HG03342 (cell line): ENCODE measurements at regions not wholly inside any gene's neighbourhood (a gene's known extent, or its start where the extent isn't known, plus 50 kb on each side); places are given as distances from the start of the nearest gene placed in this dataset.

Experiments used
- ATAC-seq: cut with Tn5 transposase; IDR thresholded peaks from one replicate; pipeline ENCODE4 v1.9.1; 2021; ENCODE audit warnings: mild to moderate bottlenecking, moderate library complexity; ENCODE audit not compliant: unreplicated experiment

- ATAC-seq: no peak
These were observed 853.2 kb upstream of the INTU start for GRCh38 chr4:126779436-126780166.

DNA sequence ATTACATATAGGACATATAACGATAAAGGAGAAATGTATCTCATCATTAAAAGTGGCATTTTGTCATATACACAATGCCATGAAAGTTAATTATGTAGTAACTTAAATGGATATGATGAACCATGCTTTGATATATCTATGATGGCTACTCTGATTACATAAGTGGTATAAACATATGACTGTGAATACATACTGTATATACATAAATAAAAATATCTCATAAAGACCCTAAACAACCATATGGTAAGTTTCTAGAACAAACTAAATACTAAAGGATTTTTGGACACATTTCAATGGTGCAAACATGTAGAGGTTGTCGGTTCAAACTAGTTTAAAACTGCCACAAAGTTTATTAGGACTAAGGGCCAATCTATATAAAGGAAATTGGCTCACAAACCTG lies 849.6 kb upstream of the INTU start:
- no peak for ATAC-seq

- ATAC-seq: no peak
These were observed 847.7 kb upstream of the INTU start for GRCh38 chr4:126784966-126785580.

DNA sequence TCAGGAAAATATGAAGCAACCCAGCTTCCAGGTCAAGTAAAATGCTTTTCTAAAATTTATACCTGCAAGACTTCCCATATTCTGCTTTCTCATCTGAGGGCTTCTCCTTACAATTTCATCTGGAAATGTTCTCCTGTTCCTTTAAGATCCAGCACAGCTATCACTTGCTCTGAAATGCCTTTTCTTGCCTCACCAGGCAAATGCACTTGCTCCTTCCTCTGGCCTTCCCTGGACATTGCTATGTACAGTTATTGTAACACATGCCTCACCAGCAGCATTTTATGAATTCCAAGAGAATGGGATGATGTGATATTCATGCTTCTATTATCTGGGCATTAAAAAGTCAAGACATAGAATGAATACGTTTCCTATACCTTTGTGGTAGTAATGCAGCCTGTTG lies 842.1 kb upstream of the INTU start:
- no peak for ATAC-seq

DNA sequence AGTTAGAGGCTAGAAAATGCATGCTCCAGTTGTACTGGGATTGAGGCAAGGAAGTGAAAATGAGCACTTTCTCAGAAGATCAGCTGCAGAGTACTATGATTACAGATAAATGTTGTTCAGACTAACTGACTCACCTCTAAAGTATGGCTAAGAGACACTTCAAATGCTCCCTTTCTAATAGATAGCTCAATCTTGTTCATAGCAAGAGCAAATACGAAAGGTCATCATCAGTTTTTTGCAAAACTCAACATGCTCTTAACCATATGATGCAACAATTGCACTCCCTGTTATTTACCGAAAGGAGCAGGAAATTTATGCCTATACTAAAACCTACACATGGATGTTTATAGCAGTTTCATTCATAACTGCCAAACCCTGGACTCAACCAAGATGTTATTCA lies 838.4 kb upstream of the INTU start:
- ATAC-seq: no peak

DNA sequence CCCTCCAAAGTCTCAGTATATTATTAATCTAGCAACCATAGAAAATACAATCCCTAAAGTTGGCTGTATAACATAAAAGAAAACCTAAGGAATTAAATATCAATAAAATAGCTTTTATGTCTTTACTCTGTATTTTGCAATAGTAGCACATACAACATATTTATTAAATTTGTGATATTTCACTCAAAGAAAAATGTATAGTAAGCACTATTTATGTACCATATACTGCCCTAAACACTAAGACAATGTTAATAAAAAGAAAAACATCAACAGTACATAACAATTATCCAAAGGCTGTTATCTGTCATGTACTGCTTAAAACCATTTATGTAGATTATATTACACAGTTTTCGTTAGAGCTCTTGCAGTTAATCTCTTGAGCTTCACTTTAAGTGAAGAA lies 834.5 kb upstream of the INTU start:
- ATAC-seq: no peak

DNA sequence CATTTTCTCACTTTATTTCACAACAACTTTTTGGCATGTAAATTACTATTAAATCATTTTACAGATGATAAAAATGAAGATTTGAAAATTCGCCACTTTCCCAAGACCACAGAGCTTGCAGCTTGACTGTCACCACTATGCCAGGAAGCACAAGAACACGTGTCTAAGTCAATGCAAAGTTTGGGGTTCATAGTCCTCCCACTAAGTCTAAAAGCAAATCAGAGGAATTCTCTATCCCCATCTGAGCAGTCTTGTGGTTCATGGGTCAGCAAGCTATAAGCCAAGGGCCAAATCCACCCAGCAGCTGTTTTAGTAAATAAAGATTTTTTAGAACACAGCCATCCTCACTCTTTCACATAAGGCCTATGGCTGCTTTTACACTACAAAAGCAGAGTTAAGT lies 833.3 kb upstream of the INTU start:
- ATAC-seq: no peak

DNA sequence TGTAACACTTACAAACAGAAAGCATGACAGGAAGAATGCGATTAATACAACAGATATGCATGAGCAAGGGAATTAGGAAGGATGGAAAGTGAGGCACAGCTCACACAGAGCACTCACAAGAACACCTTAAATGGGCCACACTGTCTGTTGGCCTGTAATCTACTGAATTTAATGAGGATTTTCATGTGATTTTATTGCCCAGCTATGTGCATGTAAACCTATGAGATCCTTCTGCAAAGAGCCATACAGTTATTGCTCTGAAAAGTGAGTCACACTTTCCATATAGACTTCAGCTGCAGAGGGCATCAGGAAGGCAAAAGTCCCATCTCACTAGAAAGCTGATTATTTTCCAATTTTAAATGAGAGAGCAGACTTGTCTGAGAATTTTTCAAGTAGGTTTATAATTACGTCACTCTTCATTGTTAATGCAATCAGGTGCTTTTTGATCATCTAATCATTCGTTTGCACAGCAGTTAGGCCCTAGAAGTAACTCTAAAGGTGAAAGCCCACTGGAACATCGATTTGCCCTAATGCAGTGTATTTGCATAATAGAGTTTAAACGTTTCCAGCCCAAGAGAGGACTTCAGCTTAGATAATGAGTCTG lies 832.7 kb upstream of the INTU start:
- no peak for ATAC-seq

- no peak for ATAC-seq
These were observed 832.1 kb upstream of the INTU start for GRCh38 chr4:126800575-126801141.

- no peak for ATAC-seq
These were observed 825.6 kb upstream of the INTU start for GRCh38 chr4:126807132-126807531.

DNA sequence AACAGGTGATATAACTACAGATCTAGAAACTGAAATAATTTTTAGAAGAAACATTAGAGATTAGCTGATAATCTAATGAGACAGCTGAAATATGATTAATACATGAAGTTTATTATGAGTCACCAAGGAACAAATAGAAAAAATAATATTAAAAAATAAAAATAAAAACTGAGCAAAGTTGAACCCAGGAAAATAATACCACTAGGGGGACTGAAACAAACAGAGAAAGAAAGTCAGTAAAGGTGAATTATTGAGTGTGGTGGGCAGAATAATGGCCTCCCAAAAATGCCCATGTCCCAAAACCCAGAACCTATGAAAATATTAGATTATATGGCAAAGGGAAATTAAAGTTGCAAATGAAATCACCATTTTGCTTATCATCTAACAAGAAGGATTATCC lies 820.7 kb upstream of the INTU start:
- no peak for ATAC-seq

GRCh38 chr4:126820631-126821030 lies 812.1 kb upstream of the INTU start:
- no peak for ATAC-seq

GRCh38 chr4:126821152-126821551 lies 811.6 kb upstream of the INTU start:
- ATAC-seq: no peak

GRCh38 chr4:126825083-126825482 lies 807.7 kb upstream of the INTU start:
- no peak for ATAC-seq

DNA sequence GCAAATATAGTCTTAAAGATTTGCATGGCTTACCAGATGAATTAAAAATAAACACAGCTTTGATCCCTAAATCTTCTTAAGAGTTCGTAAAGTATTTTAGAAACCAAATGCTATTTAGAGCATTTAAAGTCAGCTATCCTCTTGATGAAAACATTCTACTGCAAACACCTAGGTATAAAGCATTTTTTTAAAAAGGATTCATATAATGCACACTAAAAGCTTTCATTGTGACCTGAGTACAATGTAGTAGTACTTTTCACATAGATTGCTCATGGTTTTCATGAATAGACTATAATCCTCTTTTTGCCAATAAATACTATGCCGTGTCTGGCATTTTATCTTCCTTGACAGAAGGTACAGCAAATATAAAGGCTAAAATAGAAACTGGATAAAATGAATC lies 805.1 kb upstream of the INTU start:
- ATAC-seq: no peak

- no peak for ATAC-seq
These were observed 797.9 kb upstream of the INTU start for GRCh38 chr4:126834854-126835253.

DNA sequence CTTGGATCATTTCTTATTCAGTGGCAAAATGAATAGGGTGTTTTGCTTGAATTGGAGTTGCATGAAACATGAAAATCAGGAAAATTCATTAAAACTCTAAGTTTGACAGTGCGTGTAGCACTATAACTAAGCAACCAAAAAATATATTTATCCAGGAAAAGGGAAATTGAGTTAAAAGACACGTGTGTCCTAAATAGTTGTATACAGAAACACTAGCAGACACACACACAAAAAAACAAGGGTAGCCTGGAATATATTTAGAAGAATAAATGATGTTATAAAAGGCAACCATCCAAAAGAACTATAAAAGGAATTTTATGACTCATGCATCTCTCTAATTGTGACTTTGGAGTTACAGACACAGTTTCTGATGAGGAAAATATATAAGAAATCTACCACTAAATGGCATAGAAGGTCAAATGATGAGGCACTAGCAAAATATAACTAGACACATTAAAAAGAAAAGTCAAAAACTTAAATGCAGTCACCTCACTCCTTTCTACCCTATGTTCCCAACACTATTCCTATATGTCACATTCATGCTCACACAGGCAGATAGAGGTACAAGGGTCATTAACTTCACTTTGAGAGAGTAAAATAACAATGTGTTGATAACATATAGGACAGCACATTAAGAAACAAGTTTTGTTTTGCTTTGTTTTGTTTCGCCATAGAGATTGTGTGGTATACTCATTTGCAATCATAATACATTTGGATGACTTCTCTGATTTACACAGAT lies 793.6 kb upstream of the INTU start:
- no peak for ATAC-seq

DNA sequence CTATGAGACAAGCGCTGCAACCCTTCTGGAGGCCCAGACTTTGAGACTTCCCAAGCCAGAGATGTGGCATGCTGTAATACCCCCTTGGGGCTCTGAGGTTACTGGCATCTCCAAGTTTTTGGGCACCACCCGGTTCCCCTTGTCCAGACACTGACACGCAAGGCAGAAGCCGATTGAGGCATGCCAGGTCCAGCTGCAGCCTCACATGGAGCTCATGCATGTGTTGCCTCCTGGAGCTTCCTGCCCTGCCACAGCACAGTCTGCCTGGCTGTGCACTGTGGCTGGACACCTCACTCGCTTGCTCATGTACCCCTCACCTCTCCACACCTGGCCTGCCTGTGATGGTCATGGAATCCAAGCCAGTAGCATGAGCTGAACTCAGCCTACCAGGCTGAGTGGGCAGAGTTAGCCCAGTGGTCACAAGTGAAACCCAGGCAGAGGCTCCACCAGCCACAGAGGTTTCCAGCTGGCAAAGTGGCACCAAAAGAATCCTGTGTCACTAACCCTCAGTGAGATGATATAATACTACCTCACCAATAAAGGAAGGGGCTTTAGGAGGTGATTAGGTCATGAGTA lies 789.2 kb upstream of the INTU start:
- no peak for ATAC-seq

DNA sequence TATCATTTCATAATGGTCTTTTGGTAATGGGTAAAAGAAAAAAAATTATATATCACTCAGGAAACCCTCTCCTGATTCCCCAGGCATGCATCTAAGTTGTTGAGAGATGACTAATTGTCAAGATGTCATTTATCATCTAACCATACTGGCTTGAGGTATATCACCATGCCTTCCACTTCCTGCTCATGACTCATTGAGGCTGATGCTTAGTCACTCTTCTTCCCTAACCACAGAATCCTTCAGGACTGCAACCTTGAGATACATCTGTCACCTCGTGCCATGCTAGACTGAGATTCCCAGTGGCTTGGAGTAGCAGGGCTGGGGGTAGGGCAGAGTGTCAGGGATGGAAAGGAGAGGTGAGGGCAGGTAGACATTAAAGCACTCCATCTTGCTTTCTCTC lies 782.5 kb upstream of the INTU start:
- ATAC-seq: peak; percentile 59

GRCh38 chr4:126851391-126851790 lies 781.4 kb upstream of the INTU start:
- no peak for ATAC-seq

GRCh38 chr4:126853715-126854114 lies 779.0 kb upstream of the INTU start:
- peak; percentile 61 for ATAC-seq
